ENCODE measurements at regions not wholly inside any gene's neighbourhood (a gene's known extent, or its start where the extent isn't known, plus 50 kb on each side); places are given as distances from the start of the nearest gene placed in this dataset.

GRCh38 chr6:112665114-112665513 is 318.0 kb downstream of the RFPL4B start:
- TF ChIP-seq POLR2A (IDR thresholded peaks at IDR 0.05; ENCODE audit: low read length) (no peak), GATA1 (IDR thresholded peaks at IDR 0.05; ENCODE audit: low read depth, low read length) (no peak)
